Effector memory CD4-positive, alpha-beta T cell (primary cell): ENCODE measurements at regions not wholly inside any gene's neighbourhood (a gene's known extent, or its start where the extent isn't known, plus 50 kb on each side); places are given as distances from the start of the nearest gene placed in this dataset.
"Not testable (repeated sequence)": the region's sequence is repeated elsewhere in the genome, so short reads cannot be mapped to it uniquely, and the experiment has no call there.

Experiments
- DNase-seq, 3 donors: peaks; one replicate each; pipeline ENCODE4 v3.0.0-alpha.2; 2020
- H3K27ac ChIP-seq: 2 replicates; pipeline ENCODE4 v1.7.0; 2013; ENCODE audit warnings: mild to moderate bottlenecking, low read length, moderate library complexity; ENCODE audit not compliant: insufficient read depth, poor library complexity, severe bottlenecking
- H3K27me3 ChIP-seq: replicated peaks from 2 replicates; pipeline ENCODE4 v1.7.0; 2013; ENCODE audit warnings: mild to moderate bottlenecking, low read length; ENCODE audit not compliant: insufficient read depth, control insufficient read depth, poor library complexity, severe bottlenecking
- H3K36me3 ChIP-seq: 2 replicates; pipeline ENCODE4 v1.7.0; 2013; ENCODE audit warnings: mild to moderate bottlenecking, low read length, moderate library complexity; ENCODE audit not compliant: control insufficient read depth, insufficient read depth
- H3K4me1 ChIP-seq: 2 replicates; pipeline ENCODE4 v1.7.0; 2013; ENCODE audit warnings: low read length, mild to moderate bottlenecking; ENCODE audit not compliant: control insufficient read depth, insufficient read depth, poor library complexity, severe bottlenecking
- H3K4me3 ChIP-seq: 2 replicates; pipeline ENCODE4 v1.7.0; 2013; ENCODE audit warnings: low read length, low read depth, mild to moderate bottlenecking; ENCODE audit not compliant: insufficient read depth, poor library complexity, severe bottlenecking
- H3K9me3 ChIP-seq: 2 replicates; pipeline ENCODE4 v1.7.0; 2013; ENCODE audit warnings: mild to moderate bottlenecking, low read length, moderate library complexity; ENCODE audit not compliant: control insufficient read depth

GRCh38 chr1:144516172-144516571 lies 54.7 kb upstream of the NBPF15 start:
- not testable (repeated sequence) for H3K36me3 ChIP-seq, H3K9me3 ChIP-seq, DNase-seq

GRCh38 chr1:144516906-144517305 lies 55.4 kb upstream of the NBPF15 start:
- H3K9me3 ChIP-seq, H3K27me3 ChIP-seq, H3K4me1 ChIP-seq, H3K27ac ChIP-seq, H3K36me3 ChIP-seq, H3K4me3 ChIP-seq, DNase-seq: not testable (repeated sequence)

More at GRCh38 chr1:144516172-144516571, 54.7 kb upstream of the NBPF15 start:
- not testable (repeated sequence) for H3K27me3 ChIP-seq, H3K27ac ChIP-seq, H3K4me1 ChIP-seq, H3K4me3 ChIP-seq

- H3K36me3 ChIP-seq, DNase-seq, H3K9me3 ChIP-seq, H3K27ac ChIP-seq, H3K27me3 ChIP-seq, H3K4me1 ChIP-seq, H3K4me3 ChIP-seq: not testable (repeated sequence)
Observed at GRCh38 chr1:144518439-144518838, 57.0 kb upstream of the NBPF15 start.

GRCh38 chr1:144519528-144520189 lies 58.2 kb upstream of the NBPF15 start:
- not testable (repeated sequence) for H3K4me3 ChIP-seq, DNase-seq, H3K27me3 ChIP-seq, H3K27ac ChIP-seq, H3K36me3 ChIP-seq, H3K9me3 ChIP-seq, H3K4me1 ChIP-seq

- Histone ChIP-seq H3K27ac (peak overlapping the region; percentile 69), H3K4me3 (peak overlapping the region; percentile 18)
- DNase-seq = peak; percentile 61 to 71 (median 67)
- H3K27me3 ChIP-seq, H3K36me3 ChIP-seq, H3K9me3 ChIP-seq, H3K4me1 ChIP-seq: not testable (repeated sequence)
Observed at GRCh38 chr1:144523661-144524407, 62.4 kb upstream of the NBPF15 start.

GRCh38 chr1:144532156-144532607 lies 60.5 kb upstream of the PPIAL4F start:
- DNase-seq, H3K4me1 ChIP-seq, H3K27ac ChIP-seq: not testable (repeated sequence)

GRCh38 chr1:144533480-144533879 lies 59.2 kb upstream of the PPIAL4F start:
- not testable (repeated sequence) for H3K4me1 ChIP-seq, DNase-seq

More at GRCh38 chr1:144532156-144532607, 60.5 kb upstream of the PPIAL4F start:
- H3K9me3 ChIP-seq, H3K27me3 ChIP-seq, H3K4me3 ChIP-seq, H3K36me3 ChIP-seq: not testable (repeated sequence)

GRCh38 chr1:144534286-144534685 lies 58.4 kb upstream of the PPIAL4F start:
- H3K27me3 ChIP-seq, H3K4me3 ChIP-seq, H3K27ac ChIP-seq, H3K4me1 ChIP-seq, H3K36me3 ChIP-seq, DNase-seq, H3K9me3 ChIP-seq: not testable (repeated sequence)

More at GRCh38 chr1:144533480-144533879, 59.2 kb upstream of the PPIAL4F start:
- not testable (repeated sequence) for H3K36me3 ChIP-seq, H3K9me3 ChIP-seq, H3K27ac ChIP-seq, H3K4me3 ChIP-seq, H3K27me3 ChIP-seq

- not testable (repeated sequence) for H3K27ac ChIP-seq, H3K4me1 ChIP-seq, H3K27me3 ChIP-seq, H3K4me3 ChIP-seq, DNase-seq, H3K9me3 ChIP-seq, H3K36me3 ChIP-seq
Observed at GRCh38 chr1:144536677-144537076, 56.0 kb upstream of the PPIAL4F start.

- H3K36me3 ChIP-seq, DNase-seq, H3K27ac ChIP-seq, H3K9me3 ChIP-seq, H3K4me1 ChIP-seq, H3K4me3 ChIP-seq, H3K27me3 ChIP-seq: not testable (repeated sequence)
Observed at GRCh38 chr1:144537234-144537633, 55.5 kb upstream of the PPIAL4F start.
